ENCODE measurements at regions not wholly inside any gene's neighbourhood (a gene's known extent, or its start where the extent isn't known, plus 50 kb on each side); places are given as distances from the start of the nearest gene placed in this dataset.
A peak's percentile ranks its signal among the peaks of the same experiment; 100 is the strongest.

GRCh38 chr10:28890121-28890950, 213.0 kb downstream of the BAMBI start:
- peak overlapping the region; percentile 29 for H2AFZ ChIP-seq (ENCODE audit: low read depth, low read length)
- WGBS (ENCODE audit: insufficient coverage, low coverage, missing lambda C conversion rate), result 56% methylated on average over 4 of the region's 5 CpGs
- no peaks in the 10 kb centered on the region for H3K36me3 ChIP-seq (ENCODE audit: control insufficient read depth, insufficient read depth, low read length)
- in situ Hi-C loops (cut with MboI) (no loop called here), intact Hi-C loops (cut with micrococcal nuclease) (no loop called here)
- no peaks in the 10 kb centered on the region for H3K79me2 ChIP-seq (ENCODE audit: control insufficient read depth, insufficient read depth, low read length)
- H3K9me1 ChIP-seq (ENCODE audit: control insufficient read depth, insufficient read depth, low read length), result no peaks in the 10 kb centered on the region
- CTCF ChIA-PET (ENCODE audit: low intra/inter-chr PET ratio), result no interaction called here
- no peak overlapping the region for H3K9ac ChIP-seq (ENCODE audit: insufficient read depth in 1 of 2, low read depth in 2 of 2, low read length in 2 of 2)
- no peaks in the 10 kb centered on the region for H3K27me3 ChIP-seq (ENCODE audit: control insufficient read depth in 2 of 2, insufficient read depth in 2 of 2, low read length in 2 of 2)
- POLR2A ChIA-PET, result no interaction called here
- H3K9me3 ChIP-seq (replicated peaks; ENCODE audit: control insufficient read depth, insufficient read depth, low read depth, low read length), result no peaks in the 10 kb centered on the region
- no peak overlapping the region for H3K4me2 ChIP-seq (ENCODE audit: insufficient read depth, low read length)
- FAIRE-seq, result no peak
- no peak overlapping the region for H3K4me3 ChIP-seq
- no TSS peak for BruUV-seq (replicated peaks)
- H4K20me1 ChIP-seq (replicated peaks; ENCODE audit: control insufficient read depth, insufficient read depth, low read length), result no peaks in the 10 kb centered on the region
- H3K4me1 ChIP-seq (replicated peaks in 1 of 2; ENCODE audit: control insufficient read depth in 2 of 2, insufficient read depth in 2 of 2, low read length in 2 of 2), result peaks cover 0 to 8% of the 10 kb centered on the region in 2 experiments; a peak in 2 of 5 replicates
- no peak overlapping the region for H3K27ac ChIP-seq (ENCODE audit: extremely low read depth, low read depth, low read length)
- peak; percentile 27; the same call in 2 of the 3 replicates for ATAC-seq
- no peak for DNase-seq (ENCODE audit: extremely low read depth in 1 of 4, low spot score in 3 of 4)
- TF ChIP-seq PURB (CRISPR knock-in tag; IDR thresholded peaks at IDR 0.05; ENCODE audit: low read depth) (no peak), XRCC4 (IDR thresholded peaks at IDR 0.05; ENCODE audit: extremely low read depth, insufficient read depth, insufficient read length) (no peak), ZNF644 (tag; IDR thresholded peaks at IDR 0.05; ENCODE audit: low read depth) (no peak), TBP (optimal IDR thresholded peaks at IDR 0.05; ENCODE audit: low read depth, low read length) (peak; percentile 62), RFX1 (IDR thresholded peaks at IDR 0.05) (no peak), SIRT6 (IDR thresholded peaks at IDR 0.05; ENCODE audit: low read depth, low read length) (no peak), SRF (CRISPR knock-in tag; IDR thresholded peaks at IDR 0.05) (peak in 1 of 2 experiments; percentile 83; a peak in 2 of 4 replicates), ATF3 (IDR thresholded peaks at IDR 0.05) (peak; percentile 28; the same call in 1 of the 2 replicates), ATF3 (CRISPR knock-in tag; conservative IDR thresholded peaks at IDR 0.05) (no peak), CCNT2 (IDR thresholded peaks at IDR 0.05; ENCODE audit: borderline replicate concordance, extremely low read depth, insufficient read length, low read depth, low read length) (no peak), MYC (IDR thresholded peaks at IDR 0.05; ENCODE audit: low read depth, low read length) (no peak), MYC (CRISPR knock-in tag; IDR thresholded peaks at IDR 0.05; ENCODE audit: borderline replicate concordance, low read depth) (no peak), JUNB (CRISPR knock-in tag; conservative IDR thresholded peaks at IDR 0.05) (no peak), E2F5 (CRISPR knock-in tag; IDR thresholded peaks at IDR 0.05) (no peak), ZNF175 (CRISPR knock-in tag; IDR thresholded peaks at IDR 0.05; ENCODE audit: low read depth) (no peak), ZNF589 (CRISPR knock-in tag; IDR thresholded peaks at IDR 0.05; ENCODE audit: low read depth) (no peak), ZFP30 (CRISPR knock-in tag; IDR thresholded peaks at IDR 0.05; ENCODE audit: borderline replicate concordance) (no peak), ESRRB (CRISPR knock-in tag; IDR thresholded peaks at IDR 0.05; ENCODE audit: borderline replicate concordance) (no peak), MLX (CRISPR knock-in tag; conservative IDR thresholded peaks at IDR 0.05) (no peak), SNAPC5 (CRISPR knock-in tag; IDR thresholded peaks at IDR 0.05) (no peak)
